Erythroblast (primary cell): ENCODE measurements at regions not wholly inside any gene's neighbourhood (a gene's known extent, or its start where the extent isn't known, plus 50 kb on each side); places are given as distances from the start of the nearest gene placed in this dataset.

Experiments used
- GATA1 ChIP-seq: IDR thresholded peaks from 2 replicates; pipeline ENCODE4 v1.6.1; 2011; ENCODE audit warnings: low read depth, mild to moderate bottlenecking, control low read depth, low read length, moderate library complexity
- POLR2A ChIP-seq: IDR thresholded peaks from 2 replicates; pipeline ENCODE4 v1.6.1; 2011; ENCODE audit warnings: mild to moderate bottlenecking, low read length

DNA sequence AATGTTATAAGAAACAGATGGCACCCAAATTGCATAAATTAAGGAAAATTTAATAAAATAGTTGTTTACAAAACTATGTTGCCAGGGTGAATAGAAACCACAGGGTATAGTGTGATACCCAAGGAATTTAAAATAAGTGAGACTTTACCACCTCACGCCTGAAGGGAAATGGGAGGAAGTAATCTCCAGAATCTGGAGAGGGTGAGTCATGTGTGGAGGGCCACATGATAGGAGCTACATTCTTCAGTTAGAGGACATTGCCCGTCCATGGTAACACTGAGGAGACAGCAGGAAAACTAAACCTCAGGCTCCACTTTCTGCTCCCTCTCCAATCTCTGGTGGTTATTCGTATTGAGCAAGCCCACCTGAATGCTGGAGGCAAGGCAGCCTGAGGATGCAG lies 97.2 kb upstream of the NXPH2 start:
- TF ChIP-seq POLR2A, result no peak
- no peak for TF ChIP-seq GATA1
